Endothelial cell of umbilical vein (primary cell): ENCODE measurements at regions not wholly inside any gene's neighbourhood (a gene's known extent, or its start where the extent isn't known, plus 50 kb on each side); places are given as distances from the start of the nearest gene placed in this dataset.

Source experiments
- BruUV-seq: library from RNA; stranded (reverse); fragments of 400-500 nt; replicated peaks from 2 replicates; lab custom pipeline; 2021; lab: Mats Ljungman, UMichigan
- CTCF ChIA-PET: fragments of 300-600, 350-600 bp; sonication (Branson Sonifier 250); formaldehyde crosslinking; loops from one replicate; lab custom pipeline; 2021; ENCODE audit warnings: antibody characterized with exemption, inconsistent platforms; lab: Charles Lee
- POLR2A ChIA-PET: fragments of 300-600, 350-600 bp; sonication (Branson Sonifier 250); formaldehyde crosslinking; loops from one replicate; lab custom pipeline; 2021; ENCODE audit warnings: antibody characterized with exemption, inconsistent platforms; lab: Charles Lee
- DNase-seq: peaks from one replicate; pipeline ENCODE4 v3.0.0-alpha.2; 2011; ENCODE audit warnings: low read depth, low spot score
- FAIRE-seq: peaks from 2 replicates; lab custom pipeline; 2011; peaks lifted over from hg19 to GRCh38; lab: Jason Lieb, UNC
- H2AFZ ChIP-seq: 2 replicates; pipeline ENCODE4 v1.6.0; 2012; ENCODE audit warnings: low read depth, low read length, control low read depth, inconsistent platforms
- H3K27ac ChIP-seq: 2 replicates; pipeline ENCODE4 v1.5.1; 2011; ENCODE audit warnings: low read depth, mild to moderate bottlenecking, control low read depth, low read length, moderate library complexity; ENCODE audit not compliant: insufficient read depth
- H3K27me3 ChIP-seq, 2 experiments: 2 replicates each; pipeline versions ENCODE4 v1.6.0 to v1.6.1; 2011; ENCODE audit warnings: low read length in 2 of 2, mixed read lengths in 1 of 2; ENCODE audit not compliant: control insufficient read depth in 2 of 2, insufficient read depth in 2 of 2
- H3K36me3 ChIP-seq, 2 experiments: 2 replicates in 1 of 2; 3 replicates in 1 of 2; pipeline ENCODE4 v1.5.1; 2011; ENCODE audit warnings: low read length in 2 of 2, mild to moderate bottlenecking in 1 of 2, moderate library complexity in 1 of 2; ENCODE audit not compliant: control insufficient read depth in 2 of 2, insufficient read depth in 2 of 2; ENCODE audit errors: extremely low read depth in 1 of 2
- H3K4me1 ChIP-seq: 3 replicates; pipeline ENCODE4 v1.5.1; 2011; ENCODE audit warnings: mild to moderate bottlenecking, low read length; ENCODE audit not compliant: control insufficient read depth, insufficient read depth; ENCODE audit errors: extremely low read depth
- H3K4me2 ChIP-seq: 2 replicates; pipeline ENCODE4 v1.6.1; 2011; ENCODE audit warnings: low read length, control low read depth, mixed read lengths; ENCODE audit not compliant: insufficient read depth
- H3K4me3 ChIP-seq, 3 experiments: fragments of 200-600 bp in 1 of 3; sonication (generic), shearing (Covaris generic) in 1 of 3; replicated peaks in 1 of 3; 2 replicates each; pipeline ENCODE4 v1.5.1; 2011 to 2016; ENCODE audit warnings: control low read depth in 3 of 3, low read length in 3 of 3, mild to moderate bottlenecking in 2 of 3, inconsistent platforms in 1 of 3, low read depth in 1 of 3, moderate library complexity in 1 of 3; ENCODE audit not compliant: insufficient read depth in 1 of 3
- H3K79me2 ChIP-seq: 2 replicates; pipeline ENCODE4 v1.6.0; 2012; ENCODE audit warnings: low read length, inconsistent platforms; ENCODE audit not compliant: control insufficient read depth, insufficient read depth
- H3K9ac ChIP-seq: replicated peaks from 2 replicates; pipeline ENCODE3; 2011; ENCODE audit warnings: low read length, control low read depth; ENCODE audit not compliant: insufficient read depth; ENCODE audit errors: extremely low read depth
- H3K9me1 ChIP-seq: replicated peaks from 3 replicates; pipeline ENCODE4 v1.6.0; 2011; ENCODE audit warnings: mild to moderate bottlenecking, low read length; ENCODE audit not compliant: control insufficient read depth, insufficient read depth; ENCODE audit errors: extremely low read depth
- H3K9me3 ChIP-seq: replicated peaks from 2 replicates; pipeline ENCODE4 v1.5.1; 2012; ENCODE audit warnings: low read length, inconsistent platforms; ENCODE audit not compliant: control insufficient read depth, insufficient read depth
- H4K20me1 ChIP-seq: replicated peaks from 2 replicates; pipeline ENCODE3; 2011; ENCODE audit warnings: mild to moderate bottlenecking, low read length; ENCODE audit not compliant: control insufficient read depth, insufficient read depth; ENCODE audit errors: extremely low read depth
- EZH2 ChIP-seq: IDR thresholded peaks from 2 replicates; pipeline ENCODE4 v1.6.1; 2012; ENCODE audit warnings: borderline replicate concordance, low read depth, mild to moderate bottlenecking, moderate library complexity, low read length, inconsistent platforms; ENCODE audit not compliant: severe bottlenecking
- FOS ChIP-seq: IDR thresholded peaks from 2 replicates; pipeline ENCODE4 v1.6.1; 2011; ENCODE audit warnings: mild to moderate bottlenecking, low read length, moderate library complexity, borderline replicate concordance; ENCODE audit not compliant: insufficient read depth
- GATA2 ChIP-seq: IDR thresholded peaks from 2 replicates; pipeline ENCODE4 v1.7.0; 2011; ENCODE audit warnings: low read depth, mild to moderate bottlenecking, moderate library complexity, mixed read lengths, low read length; ENCODE audit not compliant: insufficient read length, insufficient read depth
- JUN ChIP-seq: IDR thresholded peaks from 2 replicates; pipeline ENCODE4 v1.6.1; 2011; ENCODE audit warnings: borderline replicate concordance, low read depth; ENCODE audit not compliant: insufficient read length, insufficient read depth
- MAX ChIP-seq: IDR thresholded peaks from 2 replicates; pipeline ENCODE4 v1.6.1; 2011; ENCODE audit not compliant: insufficient read depth, insufficient read length
- MYC ChIP-seq: IDR thresholded peaks from one replicate; pipeline ENCODE4 v1.6.1; 2011; ENCODE audit warnings: mild to moderate bottlenecking, low read depth, low read length
- POLR2A ChIP-seq: IDR thresholded peaks from 2 replicates; pipeline ENCODE4 v1.6.1; 2012; ENCODE audit warnings: low read depth, mild to moderate bottlenecking, control low read depth, low read length
- POLR2AphosphoS5 ChIP-seq: IDR thresholded peaks from 2 replicates; pipeline ENCODE4 v1.6.1; 2012; ENCODE audit warnings: low read depth, mild to moderate bottlenecking, control low read depth, low read length, moderate library complexity; ENCODE audit not compliant: insufficient read depth
- dilution Hi-C: fragments of 300-500 bp; cut with MboI; formaldehyde crosslinking; loops from one replicate; pipeline ENCODE4 v1.15.0; 2019; ENCODE audit warnings: low sequenced_read_pairs; ENCODE audit not compliant: extremely low pct_ligation_motif_present
- intact Hi-C: fragments of 100-400 bp; cut with micrococcal nuclease; formaldehyde crosslinking; loops from one replicate; pipeline ENCODE4 v1.10.0; 2022
- TF ChIP-seq, protein P1 (sequence below), 2 donors: IDR thresholded peaks; 1 replicate in 1 of 2; 2 replicates in 1 of 2; pipeline ENCODE4 v1.5.1; 2011; ENCODE audit warnings: low read length in 2 of 2, mild to moderate bottlenecking in 2 of 2, moderate library complexity in 2 of 2, control low read depth in 1 of 2, inconsistent platforms in 1 of 2, low read depth in 1 of 2; ENCODE audit not compliant: insufficient read depth in 1 of 2; ENCODE audit errors: extremely low read depth in 1 of 2

DNA sequence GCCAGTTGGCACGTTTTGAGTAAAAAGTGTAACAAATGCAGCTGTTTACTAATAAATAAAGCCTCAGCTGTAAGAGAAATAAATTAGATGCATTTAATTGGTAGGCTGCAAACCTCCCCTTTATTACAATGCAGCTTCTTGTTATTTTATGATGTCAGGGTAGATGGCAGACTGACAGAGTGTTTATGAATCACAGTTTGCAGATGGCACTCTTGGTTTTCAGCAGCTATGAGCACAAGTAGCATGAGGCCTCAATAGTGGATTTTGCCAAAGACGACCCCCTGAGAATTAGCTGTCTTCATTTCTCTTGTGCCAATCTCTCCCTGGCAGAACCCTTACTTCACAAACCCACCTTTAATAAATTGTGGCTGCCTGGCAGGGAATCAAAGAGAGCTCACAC is 161.2 kb upstream of the C1orf87 start:
- DNase-seq (no peak), FAIRE-seq (no peak)
- Histone ChIP-seq H2AFZ (no peak overlapping the region), H3K27me3 (no peaks in the 10 kb centered on the region), H3K4me1 (peaks cover 6% of the 10 kb centered on the region), H3K79me2 (no peaks in the 10 kb centered on the region), H4K20me1 (no peaks in the 10 kb centered on the region), H3K9me3 (no peaks in the 10 kb centered on the region), H3K9me1 (no peaks in the 10 kb centered on the region), H3K36me3 (no peaks in the 10 kb centered on the region), H3K9ac (no peak overlapping the region), H3K4me3 (no peak overlapping the region), H3K27ac (no peak overlapping the region), H3K4me2 (no peak overlapping the region)
- dilution Hi-C loops (no loop called here), intact Hi-C loops (no loop called here)
- POLR2A ChIA-PET: no interaction called here
- no TSS peak for BruUV-seq
- CTCF ChIA-PET: interaction anchor here (2.4 kb wide), 1 partner anchor 47 kb away, joined by 10 read pairs; no protein-coding TSS in a partner anchor
- TF ChIP-seq, protein P1, sequence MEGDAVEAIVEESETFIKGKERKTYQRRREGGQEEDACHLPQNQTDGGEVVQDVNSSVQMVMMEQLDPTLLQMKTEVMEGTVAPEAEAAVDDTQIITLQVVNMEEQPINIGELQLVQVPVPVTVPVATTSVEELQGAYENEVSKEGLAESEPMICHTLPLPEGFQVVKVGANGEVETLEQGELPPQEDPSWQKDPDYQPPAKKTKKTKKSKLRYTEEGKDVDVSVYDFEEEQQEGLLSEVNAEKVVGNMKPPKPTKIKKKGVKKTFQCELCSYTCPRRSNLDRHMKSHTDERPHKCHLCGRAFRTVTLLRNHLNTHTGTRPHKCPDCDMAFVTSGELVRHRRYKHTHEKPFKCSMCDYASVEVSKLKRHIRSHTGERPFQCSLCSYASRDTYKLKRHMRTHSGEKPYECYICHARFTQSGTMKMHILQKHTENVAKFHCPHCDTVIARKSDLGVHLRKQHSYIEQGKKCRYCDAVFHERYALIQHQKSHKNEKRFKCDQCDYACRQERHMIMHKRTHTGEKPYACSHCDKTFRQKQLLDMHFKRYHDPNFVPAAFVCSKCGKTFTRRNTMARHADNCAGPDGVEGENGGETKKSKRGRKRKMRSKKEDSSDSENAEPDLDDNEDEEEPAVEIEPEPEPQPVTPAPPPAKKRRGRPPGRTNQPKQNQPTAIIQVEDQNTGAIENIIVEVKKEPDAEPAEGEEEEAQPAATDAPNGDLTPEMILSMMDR (IDR thresholded peaks at IDR 0.05; ENCODE audit: extremely low read depth in 1 of 2, insufficient read depth in 1 of 2, low read depth in 1 of 2, low read length in 2 of 2): no peak
- TF ChIP-seq JUN (no peak), GATA2 (no peak), POLR2AphosphoS5 (no peak), POLR2A (no peak), EZH2 (no peak), MYC (no peak), FOS (no peak), MAX (no peak)
